ENCODE measurements at regions not wholly inside any gene's neighbourhood (a gene's known extent, or its start where the extent isn't known, plus 50 kb on each side); places are given as distances from the start of the nearest gene placed in this dataset.
"Not testable (repeated sequence)": the region's sequence is repeated elsewhere in the genome, so short reads cannot be mapped to it uniquely, and the experiment has no call there.

- Mint-ChIP-seq H3K4me3 (no peak overlapping the region), H3K4me1 (ENCODE audit: low read depth) (no peaks in the 10 kb centered on the region), H3K27me3 (no peaks in the 10 kb centered on the region), H3K36me3 (ENCODE audit: low read depth) (no peaks in the 10 kb centered on the region), H3K9me3 (peaks cover 25% of the 10 kb centered on the region), H3K27ac (no peak overlapping the region)
- intact Hi-C loops (cut with micrococcal nuclease): no loop called here
These were observed 1349.4 kb downstream of the FSCB start for GRCh38 chr14:43157661-43158060.

GRCh38 chr14:43155924-43156323 lies 1351.2 kb downstream of the FSCB start:
- intact Hi-C loops (cut with micrococcal nuclease): no loop called here
- H3K27me3 Mint-ChIP-seq: no peaks in the 10 kb centered on the region
- H3K9me3 Mint-ChIP-seq: peaks cover 25% of the 10 kb centered on the region

GRCh38 chr14:43155258-43155657 lies 1351.8 kb downstream of the FSCB start:
- no peaks in the 10 kb centered on the region for H3K36me3 Mint-ChIP-seq (ENCODE audit: low read depth)
- intact Hi-C loops (cut with micrococcal nuclease): no loop called here
- no peak overlapping the region for H3K27ac Mint-ChIP-seq
- H3K4me1 Mint-ChIP-seq (ENCODE audit: low read depth): no peaks in the 10 kb centered on the region
- H3K9me3 Mint-ChIP-seq: peaks cover 25% of the 10 kb centered on the region
- no peak overlapping the region for H3K4me3 Mint-ChIP-seq
- no peaks in the 10 kb centered on the region for H3K27me3 Mint-ChIP-seq

More at GRCh38 chr14:43155924-43156323, 1351.2 kb downstream of the FSCB start:
- H3K36me3 Mint-ChIP-seq (ENCODE audit: low read depth): no peaks in the 10 kb centered on the region
- H3K4me3 Mint-ChIP-seq: no peak overlapping the region
- H3K4me1 Mint-ChIP-seq (ENCODE audit: low read depth): no peaks in the 10 kb centered on the region
- no peak overlapping the region for H3K27ac Mint-ChIP-seq

DNA sequence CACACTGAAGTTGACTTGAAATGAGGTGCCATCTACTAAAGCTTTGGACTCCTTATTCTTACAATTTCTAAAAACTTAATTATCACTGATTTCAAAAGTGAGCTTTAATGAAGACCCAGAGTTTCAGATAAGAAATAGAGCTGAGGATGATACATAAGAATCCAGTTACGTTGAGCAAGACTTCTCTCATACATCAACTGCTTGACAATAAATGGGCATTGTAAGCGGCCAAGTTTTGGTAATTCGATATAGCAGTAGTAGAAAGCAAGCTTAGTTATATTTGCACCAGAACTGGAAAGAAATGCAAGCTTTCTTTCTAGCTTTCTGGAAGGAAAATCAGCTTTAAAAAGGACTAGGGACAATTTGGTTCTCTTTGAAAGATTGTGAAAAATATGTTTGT lies 1359.6 kb downstream of the FSCB start:
- H3K4me1 Mint-ChIP-seq (ENCODE audit: low read depth): no peaks in the 10 kb centered on the region
- H3K27me3 Mint-ChIP-seq: no peaks in the 10 kb centered on the region
- intact Hi-C loops (cut with micrococcal nuclease): no loop called here
- no peak overlapping the region for H3K4me3 Mint-ChIP-seq
- no peak overlapping the region for H3K27ac Mint-ChIP-seq
- H3K36me3 Mint-ChIP-seq (ENCODE audit: low read depth): no peaks in the 10 kb centered on the region
- no peaks in the 10 kb centered on the region for H3K9me3 Mint-ChIP-seq

DNA sequence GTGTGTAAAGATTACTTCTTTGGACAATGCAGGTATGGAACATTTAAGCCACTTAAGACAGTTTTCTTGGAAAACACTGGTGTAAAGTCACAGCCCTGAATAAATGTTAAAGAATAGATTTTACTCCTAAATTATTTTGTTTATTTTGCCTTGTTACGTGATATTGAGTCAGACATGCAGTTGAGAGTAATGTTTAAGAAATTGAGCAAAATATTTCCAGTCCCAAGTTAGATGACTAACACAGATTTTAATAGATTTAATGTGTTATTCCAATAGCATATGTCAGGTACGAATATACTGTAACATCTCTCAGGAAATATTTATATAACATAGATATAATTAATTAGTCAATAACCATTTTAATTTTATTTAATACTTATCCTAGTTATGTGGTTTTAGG lies 1361.7 kb downstream of the FSCB start:
- H3K27ac Mint-ChIP-seq: no peak overlapping the region
- no peaks in the 10 kb centered on the region for H3K36me3 Mint-ChIP-seq (ENCODE audit: low read depth)
- H3K4me1 Mint-ChIP-seq (ENCODE audit: low read depth): no peaks in the 10 kb centered on the region
- H3K9me3 Mint-ChIP-seq: no peaks in the 10 kb centered on the region
- no peaks in the 10 kb centered on the region for H3K27me3 Mint-ChIP-seq
- intact Hi-C loops (cut with micrococcal nuclease): no loop called here
- no peak overlapping the region for H3K4me3 Mint-ChIP-seq

DNA sequence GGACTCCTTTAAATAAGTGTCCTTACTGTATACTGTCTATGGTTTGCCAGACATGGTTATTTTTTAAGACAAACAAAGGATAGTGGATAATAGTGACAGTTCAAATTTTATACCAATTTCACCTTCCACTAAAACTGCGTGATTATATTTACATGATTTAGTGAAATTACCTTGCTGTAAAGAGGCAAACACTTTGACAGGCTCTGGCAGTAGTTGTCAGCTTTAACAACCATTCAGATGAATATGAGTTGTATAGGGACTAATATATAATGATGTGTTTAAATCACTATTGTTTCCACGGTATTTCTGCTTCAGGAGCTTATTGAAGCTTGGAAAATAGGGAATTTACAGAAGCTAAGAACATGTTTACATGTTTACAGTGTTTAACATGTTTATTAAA lies 1364.0 kb downstream of the FSCB start:
- Mint-ChIP-seq H3K4me1 (ENCODE audit: low read depth) (no peaks in the 10 kb centered on the region), H3K4me3 (no peak overlapping the region), H3K27me3 (no peaks in the 10 kb centered on the region), H3K36me3 (ENCODE audit: low read depth) (no peaks in the 10 kb centered on the region), H3K27ac (no peak overlapping the region), H3K9me3 (no peaks in the 10 kb centered on the region)
- intact Hi-C loops (cut with micrococcal nuclease): no loop called here

- Mint-ChIP-seq H3K36me3 (ENCODE audit: low read depth) (no peaks in the 10 kb centered on the region), H3K4me3 (no peak overlapping the region), H3K4me1 (ENCODE audit: low read depth) (no peaks in the 10 kb centered on the region), H3K27me3 (no peaks in the 10 kb centered on the region), H3K27ac (no peak overlapping the region), H3K9me3 (peaks cover under 1% of the 10 kb centered on the region)
- intact Hi-C loops (cut with micrococcal nuclease): no loop called here
These were observed 1365.4 kb downstream of the FSCB start for GRCh38 chr14:43141636-43142191.

GRCh38 chr14:43140453-43140852 lies 1366.6 kb downstream of the FSCB start:
- Mint-ChIP-seq H3K9me3 (peaks cover 13% of the 10 kb centered on the region), H3K36me3 (ENCODE audit: low read depth) (no peaks in the 10 kb centered on the region), H3K4me1 (ENCODE audit: low read depth) (no peaks in the 10 kb centered on the region), H3K4me3 (no peak overlapping the region), H3K27ac (no peak overlapping the region), H3K27me3 (no peaks in the 10 kb centered on the region)
- intact Hi-C loops (cut with micrococcal nuclease): no loop called here

DNA sequence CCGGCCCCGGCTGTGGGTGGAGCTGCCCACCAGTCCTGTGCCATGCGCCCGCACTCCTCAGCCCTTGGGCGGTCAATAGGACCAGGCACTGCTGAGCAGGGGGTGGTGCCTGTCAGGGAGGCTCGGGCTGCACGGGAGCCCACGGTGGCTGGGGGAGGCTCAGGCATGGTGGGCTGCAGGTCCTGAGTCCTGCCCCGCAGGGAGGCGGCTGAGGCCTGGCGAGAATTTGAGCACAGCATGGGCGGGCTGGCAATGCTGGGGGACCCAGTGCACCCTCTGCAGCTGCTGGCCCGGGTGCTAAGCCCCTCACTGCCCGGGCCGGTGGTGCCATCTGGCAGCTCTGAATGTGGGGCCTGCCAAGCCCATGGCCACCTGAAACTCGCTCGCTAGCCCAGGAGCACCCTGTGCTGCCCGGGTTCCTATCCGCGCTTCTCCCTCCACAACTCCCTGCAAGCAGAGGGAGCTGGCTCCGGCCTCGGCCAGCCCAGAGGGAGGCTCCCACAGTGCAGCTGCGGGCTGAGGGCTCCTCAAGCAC lies 1371.1 kb downstream of the FSCB start:
- no peaks in the 10 kb centered on the region for H3K27me3 Mint-ChIP-seq
- no peak overlapping the region for H3K27ac Mint-ChIP-seq
- H3K9me3 Mint-ChIP-seq: peaks cover 42% of the 10 kb centered on the region
- no peaks in the 10 kb centered on the region for H3K4me1 Mint-ChIP-seq (ENCODE audit: low read depth)
- H3K4me3 Mint-ChIP-seq: no peak overlapping the region
- intact Hi-C loops (cut with micrococcal nuclease): no loop called here
- H3K36me3 Mint-ChIP-seq (ENCODE audit: low read depth): no peaks in the 10 kb centered on the region

DNA sequence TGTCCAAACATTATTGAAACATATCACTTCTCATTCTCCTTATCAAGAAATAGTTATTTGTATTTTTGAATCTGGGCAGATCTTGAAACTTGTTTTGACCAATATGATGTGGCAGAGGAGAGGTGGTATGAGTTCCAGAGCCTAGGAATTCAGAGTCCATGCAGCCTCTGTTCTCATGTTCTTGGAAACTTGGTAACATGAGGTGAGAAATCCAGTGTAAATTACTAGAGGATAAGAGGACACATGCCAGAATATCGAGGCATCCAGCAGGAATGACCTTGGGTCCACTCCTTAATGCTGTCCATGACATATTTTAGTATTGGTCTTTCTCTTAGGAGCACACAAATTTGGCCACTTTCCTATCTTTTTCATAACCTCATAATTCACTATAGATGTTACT lies 1374.6 kb downstream of the FSCB start:
- intact Hi-C loops (cut with micrococcal nuclease): no loop called here
- Mint-ChIP-seq H3K36me3 (ENCODE audit: low read depth) (no peaks in the 10 kb centered on the region), H3K4me3 (no peak overlapping the region)

DNA sequence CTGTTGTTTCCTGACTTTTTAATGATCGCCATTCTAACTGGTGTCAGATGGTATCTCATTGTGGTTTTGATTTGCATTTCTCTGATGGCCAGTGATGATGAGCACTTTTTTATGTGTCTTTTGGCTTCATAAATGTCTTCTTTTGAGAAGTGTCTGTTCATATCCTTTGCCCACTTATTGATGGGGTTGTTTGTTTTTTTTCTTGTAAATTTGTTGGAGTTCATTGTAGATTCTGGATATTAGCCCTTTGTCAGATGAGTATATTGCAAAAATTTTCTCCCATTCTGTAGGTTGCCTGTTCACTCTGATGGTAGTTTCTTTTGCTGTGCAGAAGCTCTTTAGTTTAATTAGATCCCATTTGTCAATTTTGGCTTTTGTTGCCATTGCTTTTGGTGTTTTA lies 1378.7 kb downstream of the FSCB start:
- H3K36me3 Mint-ChIP-seq (ENCODE audit: low read depth); H3K4me1 Mint-ChIP-seq (ENCODE audit: low read depth); intact Hi-C loops (cut with micrococcal nuclease); H3K4me3 Mint-ChIP-seq; H3K9me3 Mint-ChIP-seq; H3K27ac Mint-ChIP-seq; H3K27me3 Mint-ChIP-seq: not testable (repeated sequence)

More for the DNA sequence above, 1374.6 kb downstream of the FSCB start:
- Mint-ChIP-seq H3K4me1 (ENCODE audit: low read depth) (no peaks in the 10 kb centered on the region), H3K27me3 (no peaks in the 10 kb centered on the region), H3K9me3 (peaks cover 42% of the 10 kb centered on the region), H3K27ac (no peak overlapping the region)

DNA sequence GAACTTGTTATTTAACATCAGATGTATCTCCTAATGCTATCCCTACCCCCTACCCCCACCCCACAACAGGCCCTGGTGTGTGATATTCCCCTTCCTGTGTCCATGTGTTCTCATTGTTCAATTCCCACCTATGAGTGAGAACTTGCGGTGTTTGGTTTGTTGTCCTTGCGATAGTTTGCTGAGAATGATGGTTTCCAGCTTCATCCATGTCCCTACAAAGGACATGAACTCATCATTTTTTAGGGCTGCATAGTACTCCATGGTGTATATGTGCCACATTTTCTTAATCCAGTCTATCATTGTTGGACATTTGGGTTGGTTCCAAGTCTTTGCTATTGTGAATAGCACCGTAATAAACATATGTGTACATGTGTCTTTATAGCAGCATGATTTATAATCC lies 1379.2 kb downstream of the FSCB start:
- H3K4me3 Mint-ChIP-seq; H3K4me1 Mint-ChIP-seq (ENCODE audit: low read depth); H3K36me3 Mint-ChIP-seq (ENCODE audit: low read depth); H3K27ac Mint-ChIP-seq; H3K27me3 Mint-ChIP-seq; H3K9me3 Mint-ChIP-seq; intact Hi-C loops (cut with micrococcal nuclease): not testable (repeated sequence)

GRCh38 chr14:43123544-43123943 lies 1383.5 kb downstream of the FSCB start:
- Mint-ChIP-seq H3K27me3 (no peaks in the 10 kb centered on the region), H3K36me3 (ENCODE audit: low read depth) (no peaks in the 10 kb centered on the region), H3K4me3 (no peak overlapping the region), H3K4me1 (ENCODE audit: low read depth) (no peaks in the 10 kb centered on the region), H3K27ac (no peak overlapping the region), H3K9me3 (peaks cover 22% of the 10 kb centered on the region)
- intact Hi-C loops (cut with micrococcal nuclease): no loop called here

DNA sequence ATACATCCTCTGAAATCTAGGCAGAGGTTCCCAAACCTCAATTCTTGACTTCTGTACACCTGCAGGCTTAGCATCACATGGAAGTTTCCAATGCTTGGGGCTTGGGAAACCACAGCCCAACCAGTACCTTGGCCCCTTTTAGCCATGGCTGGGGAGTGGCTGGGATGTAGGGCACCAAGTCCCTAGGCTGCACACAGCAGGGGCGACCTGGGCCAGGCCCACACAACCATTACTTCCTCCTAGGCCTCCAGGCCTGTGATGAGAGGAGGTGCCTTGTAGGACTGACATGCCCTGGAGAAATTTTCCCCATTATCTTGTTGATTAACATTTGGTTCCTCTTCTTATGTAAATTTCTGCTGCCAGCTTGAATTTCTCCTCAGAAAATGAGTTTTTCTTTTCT lies 1387.4 kb downstream of the FSCB start:
- intact Hi-C loops (cut with micrococcal nuclease): no loop called here
- H3K4me3 Mint-ChIP-seq: no peak overlapping the region

DNA sequence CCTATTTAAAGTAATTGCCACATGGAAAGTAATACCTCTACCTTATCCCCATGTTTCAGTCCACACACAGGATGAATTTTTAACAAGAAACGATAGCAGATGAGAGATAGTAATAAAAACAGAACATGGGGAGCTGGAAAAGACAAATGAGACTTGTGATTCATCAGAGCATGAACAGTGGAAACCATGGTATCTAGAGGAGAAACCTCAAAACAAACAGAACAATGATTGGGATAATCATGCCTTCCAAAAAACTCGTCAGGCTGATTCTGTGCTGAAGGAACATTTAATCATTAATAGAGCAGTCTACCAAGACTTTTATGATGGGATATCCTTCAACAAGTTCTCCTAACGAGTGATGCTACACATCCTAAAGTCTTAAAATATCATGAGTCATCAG lies 1390.7 kb downstream of the FSCB start:
- Mint-ChIP-seq H3K4me3 (no peak overlapping the region), H3K27me3 (no peaks in the 10 kb centered on the region), H3K36me3 (ENCODE audit: low read depth) (no peaks in the 10 kb centered on the region), H3K9me3 (peaks cover 33% of the 10 kb centered on the region), H3K27ac (no peak overlapping the region), H3K4me1 (ENCODE audit: low read depth) (no peaks in the 10 kb centered on the region)
- intact Hi-C loops (cut with micrococcal nuclease): no loop called here

More for the DNA sequence above, 1387.4 kb downstream of the FSCB start:
- Mint-ChIP-seq H3K9me3 (peaks cover 33% of the 10 kb centered on the region), H3K27ac (no peak overlapping the region), H3K27me3 (no peaks in the 10 kb centered on the region), H3K36me3 (ENCODE audit: low read depth) (no peaks in the 10 kb centered on the region), H3K4me1 (ENCODE audit: low read depth) (no peaks in the 10 kb centered on the region)

Measured in dendritic cell treated with granulocyte-macrophage colony-stimulating factor and Interleukin-4, amounts not matched to agents 40 ng/mL and 50 ng/mL, for 4 days (primary cell).